Breast epithelium (tissue), 4 donors: ENCODE measurements at regions not wholly inside any gene's neighbourhood (a gene's known extent, or its start where the extent isn't known, plus 50 kb on each side); places are given as distances from the start of the nearest gene placed in this dataset.

Experiments
- DNase-seq, 2 donors: peaks; one replicate each; pipeline ENCODE4 v3.0.0-alpha.2; 2019; ENCODE audit warnings: low spot score in 2 of 2
- H3K27ac ChIP-seq, 2 donors: fragments of 200-600 bp; sonication (generic) in 1 of 2; one replicate each; pipeline ENCODE4 v1.5.1; 2016 to 2019; ENCODE audit warnings: mild to moderate bottlenecking in 1 of 2
- H3K27me3 ChIP-seq, 2 donors: fragments of 200-600 bp; sonication (generic) in 1 of 2; one replicate each; pipeline versions ENCODE4 v1.5.1 to v1.6.0; 2017 to 2019; ENCODE audit warnings: control low read depth in 1 of 2, mild to moderate bottlenecking in 1 of 2
- H3K36me3 ChIP-seq: fragments of 200-600 bp; one replicate; pipeline ENCODE4 v1.5.1; 2019
- H3K4me1 ChIP-seq, 2 donors: fragments of 200-600 bp; sonication (generic); one replicate each; pipeline ENCODE4 v1.5.1; 2016 to 2019; ENCODE audit warnings: control low read depth in 1 of 2
- H3K4me3 ChIP-seq, 3 donors: fragments of 200-600 bp; sonication (generic); 1 replicate in 2 of 3; 2 replicates in 1 of 3; pipeline ENCODE4 v1.5.1; 2016 to 2019; ENCODE audit warnings: mild to moderate bottlenecking in 3 of 3, moderate library complexity in 2 of 3
- H3K9me3 ChIP-seq, 2 donors: fragments of 200-600 bp; sonication (generic) in 1 of 2; one replicate each; pipeline ENCODE4 v1.5.1; 2016 to 2019; ENCODE audit warnings: control low read depth in 1 of 2
- POLR2A ChIP-seq: fragments of 450-650 bp; IDR thresholded peaks from one replicate; pipeline ENCODE4 v1.6.1; 2016; ENCODE audit warnings: antibody characterized with exemption, mild to moderate bottlenecking, moderate library complexity
- POLR2AphosphoS5 ChIP-seq, 3 donors: sonication (generic); formaldehyde crosslinking; IDR thresholded peaks; one replicate each; pipeline ENCODE4 v1.6.1; 2017; ENCODE audit warnings: antibody characterized with exemption in 3 of 3
- intact Hi-C: fragments of 100-400 bp; cut with DNase I; formaldehyde crosslinking; loops from one replicate; pipeline ENCODE4 v1.15.1; 2023; ENCODE audit warnings: low total_unique reads
- TF ChIP-seq, protein P1 (sequence below), 3 donors: fragments of 450-650 bp; IDR thresholded peaks; one replicate each; pipeline ENCODE4 v1.5.1; 2016 to 2017; ENCODE audit warnings: antibody characterized with exemption in 3 of 3, mild to moderate bottlenecking in 3 of 3, moderate library complexity in 3 of 3

DNA sequence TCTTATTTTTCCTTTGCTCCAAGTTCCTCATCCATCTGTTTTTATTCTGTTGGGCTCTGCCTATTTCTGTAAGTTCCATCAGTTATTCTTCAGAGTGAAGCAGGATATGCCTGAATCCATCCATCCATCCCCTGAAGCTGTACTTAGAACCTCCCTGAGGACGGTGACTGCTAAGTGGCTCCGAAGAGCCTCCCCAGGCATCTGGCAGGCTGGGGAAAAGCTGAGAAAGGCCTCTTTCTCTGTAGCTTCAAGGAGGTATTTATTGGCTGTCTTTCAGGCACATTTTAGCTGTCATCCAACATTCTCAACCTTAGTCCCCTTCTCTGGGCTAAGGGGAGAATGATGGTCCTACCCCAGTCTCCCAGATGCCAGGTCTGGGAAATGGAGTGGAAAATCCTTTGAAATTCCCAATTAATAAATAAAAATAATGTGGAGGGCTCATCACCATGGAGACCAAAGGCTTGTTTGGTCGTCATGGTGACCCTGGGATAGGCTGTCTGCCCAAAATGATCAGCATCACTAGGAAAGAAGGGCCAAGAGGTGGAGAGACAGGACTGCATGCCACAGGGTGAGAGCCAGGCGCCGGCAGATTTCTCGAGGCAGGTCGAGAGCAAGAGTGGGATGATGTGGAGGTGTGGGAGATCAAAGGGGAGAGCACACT lies 82.0 kb downstream of the UBIAD1 start:
- Histone ChIP-seq H3K36me3 (no peaks in the 10 kb centered on the region), H3K4me1 (no peaks in the 10 kb centered on the region), H3K27ac (no peak overlapping the region), H3K27me3 (peaks cover 0 to 25% of the 10 kb centered on the region in 2 donors), H3K9me3 (no peaks in the 10 kb centered on the region), H3K4me3 (no peak overlapping the region)
- no peak for DNase-seq
- TF ChIP-seq POLR2AphosphoS5 (IDR thresholded peaks at IDR 0.05), result no peak
- intact Hi-C loops, result loop anchor here (5.0 kb wide), 1 partner anchor 623 kb away; no protein-coding TSS in a partner anchor

DNA sequence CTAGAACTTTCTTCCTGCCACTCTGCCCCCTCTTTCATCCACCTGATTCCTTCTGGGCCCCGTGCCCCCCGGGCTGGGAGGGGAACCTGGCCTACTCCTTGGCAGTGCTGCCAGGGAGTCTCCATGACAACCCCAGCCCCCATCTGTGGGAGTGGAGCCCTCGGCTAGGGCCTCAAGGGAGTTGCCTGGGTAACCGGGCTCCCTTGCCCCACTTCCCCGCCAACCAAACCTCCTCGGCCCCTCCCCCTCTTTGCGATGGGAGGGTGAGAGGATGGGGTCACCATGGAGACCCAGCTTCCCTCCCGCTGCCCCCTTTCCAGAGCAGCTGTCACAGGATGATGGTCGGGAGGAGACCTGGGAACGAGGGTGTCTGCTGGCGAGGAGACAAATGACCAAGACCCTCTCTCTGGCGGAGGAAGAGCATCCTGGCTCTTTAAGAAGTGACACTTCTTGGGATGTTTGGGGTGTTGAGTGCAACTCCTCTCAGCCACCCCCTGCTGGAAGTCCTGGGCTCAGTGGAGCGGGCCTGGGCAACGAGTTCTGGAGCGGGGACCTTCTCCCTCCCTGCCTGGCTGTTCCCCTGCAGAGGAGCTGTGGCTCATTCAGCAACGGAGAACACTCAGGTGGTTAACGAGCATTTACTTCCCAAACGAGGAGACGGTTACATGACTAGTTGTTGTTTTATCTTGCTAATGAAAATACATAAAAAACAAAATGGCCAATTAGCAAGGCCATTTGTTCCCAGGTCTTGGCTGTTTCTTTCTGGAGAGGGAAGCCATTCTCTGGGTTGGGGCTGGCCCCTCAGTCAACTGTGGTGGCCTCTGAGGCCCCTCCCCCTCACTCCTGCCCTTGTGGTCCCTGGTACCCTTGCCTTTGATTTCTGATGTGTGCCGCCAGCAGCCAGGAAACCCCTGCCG lies 82.8 kb downstream of the UBIAD1 start:
- TF ChIP-seq, protein P1, sequence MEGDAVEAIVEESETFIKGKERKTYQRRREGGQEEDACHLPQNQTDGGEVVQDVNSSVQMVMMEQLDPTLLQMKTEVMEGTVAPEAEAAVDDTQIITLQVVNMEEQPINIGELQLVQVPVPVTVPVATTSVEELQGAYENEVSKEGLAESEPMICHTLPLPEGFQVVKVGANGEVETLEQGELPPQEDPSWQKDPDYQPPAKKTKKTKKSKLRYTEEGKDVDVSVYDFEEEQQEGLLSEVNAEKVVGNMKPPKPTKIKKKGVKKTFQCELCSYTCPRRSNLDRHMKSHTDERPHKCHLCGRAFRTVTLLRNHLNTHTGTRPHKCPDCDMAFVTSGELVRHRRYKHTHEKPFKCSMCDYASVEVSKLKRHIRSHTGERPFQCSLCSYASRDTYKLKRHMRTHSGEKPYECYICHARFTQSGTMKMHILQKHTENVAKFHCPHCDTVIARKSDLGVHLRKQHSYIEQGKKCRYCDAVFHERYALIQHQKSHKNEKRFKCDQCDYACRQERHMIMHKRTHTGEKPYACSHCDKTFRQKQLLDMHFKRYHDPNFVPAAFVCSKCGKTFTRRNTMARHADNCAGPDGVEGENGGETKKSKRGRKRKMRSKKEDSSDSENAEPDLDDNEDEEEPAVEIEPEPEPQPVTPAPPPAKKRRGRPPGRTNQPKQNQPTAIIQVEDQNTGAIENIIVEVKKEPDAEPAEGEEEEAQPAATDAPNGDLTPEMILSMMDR (IDR thresholded peaks at IDR 0.05), result no peak
- H3K27ac ChIP-seq, result no peak overlapping the region
- no peak overlapping the region for H3K4me3 ChIP-seq
- no peak for DNase-seq
- H3K36me3 ChIP-seq, result no peaks in the 10 kb centered on the region
- intact Hi-C loops, result no loop called here
- no peaks in the 10 kb centered on the region for H3K9me3 ChIP-seq
- peaks cover 0 to 25% of the 10 kb centered on the region in 2 donors for H3K27me3 ChIP-seq
- no peaks in the 10 kb centered on the region for H3K4me1 ChIP-seq

DNA sequence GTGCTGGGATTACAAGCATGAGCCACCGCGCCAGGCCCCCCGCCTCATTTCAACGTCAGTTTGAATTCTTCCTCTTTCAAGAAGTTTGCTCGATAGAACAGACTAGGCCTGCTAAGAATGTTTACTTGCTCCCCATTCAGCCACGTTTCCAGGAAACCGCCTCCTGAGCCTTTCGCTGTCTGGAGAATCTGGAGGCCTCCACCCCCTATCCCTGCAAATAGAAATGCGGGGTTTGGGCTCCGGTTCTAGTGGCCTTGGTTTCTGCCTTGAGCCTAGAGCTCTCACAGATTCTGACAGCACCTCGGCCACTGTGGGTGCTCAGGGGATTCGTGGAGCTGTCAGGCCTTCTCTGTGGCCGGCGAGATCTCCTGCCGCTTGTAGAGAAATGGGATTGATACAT lies 84.3 kb downstream of the UBIAD1 start:
- no peak overlapping the region for H3K27ac ChIP-seq
- intact Hi-C loops, result no loop called here
- DNase-seq, result no peak
- H3K4me3 ChIP-seq, result no peak overlapping the region
- TF ChIP-seq, protein P1 (IDR thresholded peaks at IDR 0.05), result no peak
- TF ChIP-seq POLR2A (no peak), POLR2AphosphoS5 (IDR thresholded peaks at IDR 0.05) (no peak)
- H3K9me3 ChIP-seq, result no peaks in the 10 kb centered on the region
- H3K27me3 ChIP-seq, result peaks cover 0 to 25% of the 10 kb centered on the region in 2 donors
- no peaks in the 10 kb centered on the region for H3K36me3 ChIP-seq
- no peaks in the 10 kb centered on the region for H3K4me1 ChIP-seq

DNA sequence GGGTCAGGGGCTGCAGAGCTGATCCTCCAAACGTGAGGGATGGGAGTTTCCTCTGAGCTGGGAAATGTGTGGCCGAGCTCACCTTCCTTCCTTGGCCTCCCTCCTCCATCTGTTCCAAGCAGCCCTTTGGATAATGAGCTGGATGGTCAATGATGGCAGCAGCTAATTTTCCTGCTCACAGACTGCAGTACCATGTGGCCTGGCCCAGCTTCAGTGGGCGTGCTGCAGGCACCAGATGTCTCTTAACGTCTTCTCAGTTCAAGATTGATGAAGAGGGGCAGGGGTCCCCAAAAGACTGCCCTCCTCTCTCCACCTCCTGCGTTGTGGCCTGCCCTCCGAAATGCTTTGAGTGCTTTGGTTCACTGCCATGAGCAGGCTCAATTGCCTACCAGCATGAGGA lies 86.0 kb downstream of the UBIAD1 start:
- TF ChIP-seq, protein P1 (IDR thresholded peaks at IDR 0.05), result no peak
- TF ChIP-seq POLR2AphosphoS5 (IDR thresholded peaks at IDR 0.05) (no peak), POLR2A (no peak)
- intact Hi-C loops, result no loop called here
- DNase-seq, result no peak
- H3K4me3 ChIP-seq, result no peak overlapping the region
- no peaks in the 10 kb centered on the region for H3K4me1 ChIP-seq
- no peak overlapping the region for H3K27ac ChIP-seq
- H3K9me3 ChIP-seq, result no peaks in the 10 kb centered on the region
- peaks cover 0 to 25% of the 10 kb centered on the region in 2 donors for H3K27me3 ChIP-seq
- no peaks in the 10 kb centered on the region for H3K36me3 ChIP-seq

DNA sequence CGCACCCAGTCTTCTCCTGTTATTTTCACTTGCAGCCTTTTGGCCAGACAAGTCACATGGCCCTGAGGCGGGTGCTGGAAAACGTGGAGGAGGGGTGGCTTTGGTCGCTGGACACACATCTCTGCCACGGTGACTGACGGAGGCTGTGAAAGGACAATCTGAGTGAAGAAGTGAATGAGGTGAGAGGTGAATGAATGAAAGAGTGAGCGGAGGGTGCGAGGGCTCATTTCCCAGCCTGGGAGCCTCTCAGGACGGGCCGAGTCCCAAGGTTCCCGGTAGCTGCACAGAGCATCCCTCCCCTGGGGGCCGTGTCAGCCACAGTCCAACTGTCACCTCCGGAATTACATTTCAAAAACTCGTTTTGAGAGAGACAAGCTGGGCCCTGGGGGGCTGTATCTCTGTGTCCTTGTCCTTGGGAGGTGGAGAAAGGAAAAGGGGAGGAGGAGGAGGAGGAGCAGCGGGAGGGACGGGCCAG lies 89.6 kb downstream of the UBIAD1 start:
- TF ChIP-seq, protein P1 (IDR thresholded peaks at IDR 0.05), result no peak
- TF ChIP-seq POLR2AphosphoS5 (IDR thresholded peaks at IDR 0.05) (no peak), POLR2A (no peak)
- H3K4me1 ChIP-seq, result no peaks in the 10 kb centered on the region
- DNase-seq, result no peak
- H3K27ac ChIP-seq, result no peak overlapping the region
- no peak overlapping the region for H3K4me3 ChIP-seq
- H3K27me3 ChIP-seq, result peaks cover 0 to 6% of the 10 kb centered on the region in 2 donors
- no peaks in the 10 kb centered on the region for H3K9me3 ChIP-seq
- H3K36me3 ChIP-seq, result no peaks in the 10 kb centered on the region
- intact Hi-C loops, result no loop called here
